Panc1 (cell line): ENCODE measurements at regions not wholly inside any gene's neighbourhood (a gene's known extent, or its start where the extent isn't known, plus 50 kb on each side); places are given as distances from the start of the nearest gene placed in this dataset.

Experiments used
- ATAC-seq: fragments of 200-7000 bp; cut with Tn5 transposase; 2 replicates; pipeline ENCODE4 v1.9.1; 2020; ENCODE audit warnings: mild to moderate bottlenecking, moderate library complexity
- BruUV-seq: library from RNA; stranded (reverse); fragments of 400-500 nt; replicated peaks from 2 replicates; lab custom pipeline; 2021; lab: Mats Ljungman, UMichigan
- CTCF ChIA-PET: fragments of 300-600 bp; sonication (Branson Sonifier 250); formaldehyde crosslinking; loops from one replicate; lab custom pipeline; 2022; ENCODE audit warnings: antibody characterized with exemption; lab: Charles Lee
- POLR2A ChIA-PET: fragments of 300-600 bp; sonication (Branson Sonifier 250); formaldehyde crosslinking; loops from one replicate; lab custom pipeline; 2022; ENCODE audit warnings: antibody characterized with exemption; lab: Charles Lee
- DNase-seq: peaks from one replicate; pipeline ENCODE4 v3.0.0-alpha.2; 2010; ENCODE audit warnings: low read depth, low spot score
- H3K27ac ChIP-seq: 2 replicates; pipeline ENCODE4 v1.5.1; 2011; ENCODE audit warnings: mild to moderate bottlenecking, low read length, inconsistent platforms
- H3K27me3 ChIP-seq: fragments of 200-500 bp; sonication (Bioruptor generic); 2 replicates; pipeline ENCODE4 v1.6.0; 2014; ENCODE audit warnings: low read length, inconsistent platforms; ENCODE audit not compliant: control insufficient read depth, insufficient read depth
- H3K36me3 ChIP-seq: fragments of 200-500 bp; sonication (Bioruptor generic); 2 replicates; pipeline ENCODE4 v1.5.1; 2014; ENCODE audit warnings: inconsistent platforms, mild to moderate bottlenecking, low read length, moderate library complexity; ENCODE audit not compliant: control insufficient read depth, insufficient read depth
- H3K4me1 ChIP-seq: 2 replicates; pipeline ENCODE4 v1.5.1; 2011; ENCODE audit warnings: inconsistent platforms, mild to moderate bottlenecking, low read length, moderate library complexity; ENCODE audit not compliant: control insufficient read depth, insufficient read depth
- H3K4me3 ChIP-seq, 2 experiments: 2 replicates each; pipeline ENCODE4 v1.5.1; 2011 to 2012; ENCODE audit warnings: low read depth in 2 of 2, low read length in 2 of 2, mild to moderate bottlenecking in 2 of 2, inconsistent platforms in 1 of 2, moderate library complexity in 1 of 2
- H3K9me3 ChIP-seq: fragments of 200-500 bp; sonication (Bioruptor generic); 2 replicates; pipeline ENCODE4 v1.5.1; 2014; ENCODE audit warnings: low read depth, mild to moderate bottlenecking, inconsistent platforms, low read length, moderate library complexity; ENCODE audit not compliant: control insufficient read depth, insufficient read depth
- CTCF ChIP-seq: fragments of 450-650 bp; IDR thresholded peaks from 2 replicates; pipeline ENCODE4 v1.5.1; 2017; ENCODE audit warnings: mild to moderate bottlenecking
- POLR2AphosphoS5 ChIP-seq: IDR thresholded peaks from 2 replicates; pipeline ENCODE4 v1.6.1; 2012; ENCODE audit warnings: mild to moderate bottlenecking, low read depth, low read length, moderate library complexity
- REST ChIP-seq, 2 experiments: IDR thresholded peaks; 2 replicates each; pipeline ENCODE4 v1.6.1; 2011 to 2012; ENCODE audit warnings: low read depth in 2 of 2, control low read depth in 1 of 2, low read length in 1 of 2, mild to moderate bottlenecking in 1 of 2, moderate library complexity in 1 of 2; ENCODE audit not compliant: insufficient read depth in 1 of 2
- SIN3A ChIP-seq: IDR thresholded peaks from 2 replicates; pipeline ENCODE4 v1.6.1; 2012; ENCODE audit warnings: low read depth, mild to moderate bottlenecking, low read length, moderate library complexity, borderline replicate concordance; ENCODE audit not compliant: insufficient read depth
- TCF7L2 ChIP-seq: IDR thresholded peaks from 2 replicates; pipeline ENCODE4 v1.6.1; 2011; ENCODE audit warnings: mild to moderate bottlenecking, low read depth, low read length, inconsistent platforms
- in situ Hi-C: cut with HindIII; loops from 2 replicates; pipeline ENCODE4 v1.10.0; 2016; ENCODE audit warnings: low sequenced_read_pairs, low pct_unique_long_range_greater_than_20kb
- intact Hi-C: fragments of 100-400 bp; cut with micrococcal nuclease; formaldehyde crosslinking; loops from one replicate; pipeline ENCODE4 v1.10.0; 2022; ENCODE audit not compliant: unreplicated experiment

- peaks cover 3% of the 10 kb centered on the region; the same call in 1 of the 2 replicates for H3K27me3 ChIP-seq
- intact Hi-C loops = no loop called here
- ATAC-seq = no peak
These were observed 50.9 kb upstream of the CDCA7L start for GRCh38 chr7:21996641-21997040.

More at GRCh38 chr7:21996641-21997040, 50.9 kb upstream of the CDCA7L start:
- in situ Hi-C loops = no loop called here
- no TSS peak for BruUV-seq
- Histone ChIP-seq H3K4me1 (no peaks in the 10 kb centered on the region), H3K36me3 (no peaks in the 10 kb centered on the region), H3K9me3 (no peaks in the 10 kb centered on the region), H3K27ac (no peak overlapping the region), H3K4me3 (no peak overlapping the region)
- CTCF ChIA-PET = no interaction called here
- DNase-seq = no peak
- POLR2A ChIA-PET = no interaction called here
- TF ChIP-seq SIN3A (no peak), TCF7L2 (no peak), REST (IDR thresholded peaks at IDR 0.05; ENCODE audit: insufficient read depth in 1 of 2, low read depth in 2 of 2, low read length in 1 of 2) (no peak), POLR2AphosphoS5 (no peak), CTCF (no peak)
